ENCODE measurements at regions not wholly inside any gene's neighbourhood (a gene's known extent, or its start where the extent isn't known, plus 50 kb on each side); places are given as distances from the start of the nearest gene placed in this dataset.

- TF ChIP-seq PKNOX1 (IDR thresholded peaks at IDR 0.05) = no peak
- TF ChIP-seq NFYA (IDR thresholded peaks at IDR 0.05; ENCODE audit: borderline replicate concordance, low read depth, low read length) = no peak
- no peak for TF ChIP-seq PAX8 (IDR thresholded peaks at IDR 0.05)
- no peak for TF ChIP-seq NR2C1 (IDR thresholded peaks at IDR 0.05)
- TF ChIP-seq NR2F1 (conservative IDR thresholded peaks at IDR 0.05) = no peak
These were observed 183.8 kb upstream of the MCTP2 start (continued) for GRCh38 chr15:94047566-94047965.

GRCh38 chr15:94042180-94042928, 189.0 kb upstream of the MCTP2 start:
- FAIRE-seq (no peak), DNase-seq (ENCODE audit: low read depth, low spot score) (no peak), ATAC-seq (no peak)
- Histone ChIP-seq H3K9ac (ENCODE audit: control insufficient read depth, insufficient read depth, low read length) (no peak overlapping the region), H3K4me3 (no peak overlapping the region), H3K9me3 (replicated peaks; ENCODE audit: control insufficient read depth, insufficient read depth, low read length) (no peaks in the 10 kb centered on the region), H3K4me1 (ENCODE audit: control insufficient read depth, insufficient read depth, low read length) (no peaks in the 10 kb centered on the region), H3K36me3 (ENCODE audit: control insufficient read depth in 2 of 2, insufficient read depth in 2 of 2, low read length in 1 of 2) (no peaks in the 10 kb centered on the region), H3K27ac (ENCODE audit: control insufficient read depth, insufficient read depth) (no peak overlapping the region), H3K79me2 (ENCODE audit: control insufficient read depth, insufficient read depth, low read length) (no peaks in the 10 kb centered on the region), H3K4me2 (ENCODE audit: control insufficient read depth, insufficient read depth) (no peak overlapping the region), H2AFZ (ENCODE audit: control insufficient read depth, low read depth, low read length) (no peak overlapping the region), H4K20me1 (ENCODE audit: control insufficient read depth, insufficient read depth) (no peaks in the 10 kb centered on the region), H3K27me3 (replicated peaks in 1 of 2; ENCODE audit: control insufficient read depth in 2 of 2, insufficient read depth in 2 of 2, low read length in 1 of 2) (no peaks in the 10 kb centered on the region)
- ChIA-PET CTCF (no interaction called here), SMC1A (ENCODE audit: uncharacterized antibody, unreplicated experiment) (no interaction called here), RAD21 (ENCODE audit: unreplicated experiment) (no interaction called here), POLR2A (no interaction called here)
- BruUV-seq (replicated peaks) = no TSS peak
- no peak for TF ChIP-seq POLR2A (IDR thresholded peaks at IDR 0.05; ENCODE audit: low read depth, low read length)
- TF ChIP-seq ATF2 (IDR thresholded peaks at IDR 0.05; ENCODE audit: low read length) = no peak
- TF ChIP-seq SRF (IDR thresholded peaks at IDR 0.05; ENCODE audit: low read depth in 2 of 2, low read length in 2 of 2) = no peak
- TF ChIP-seq TCF7 (IDR thresholded peaks at IDR 0.05; ENCODE audit: borderline replicate concordance) = no peak
- TF ChIP-seq SIN3A (IDR thresholded peaks at IDR 0.05; ENCODE audit: low read depth, low read length) = no peak
- TF ChIP-seq HDAC6 (IDR thresholded peaks at IDR 0.05; ENCODE audit: unreplicated experiment) = no peak
- no peak for TF ChIP-seq MYC (IDR thresholded peaks at IDR 0.05; ENCODE audit: insufficient read depth, insufficient read length, insufficient replicate concordance, low read length, severe bottlenecking)
- no peak for TF ChIP-seq SMAD1 (IDR thresholded peaks at IDR 0.05; ENCODE audit: low read depth, partially characterized antibody)
- TF ChIP-seq TCF3 (IDR thresholded peaks at IDR 0.05; ENCODE audit: borderline replicate concordance, insufficient read depth, low read depth, low read length) = no peak
- TF ChIP-seq EZH2 (IDR thresholded peaks at IDR 0.05; ENCODE audit: borderline replicate concordance, control insufficient read depth, low read depth, low read length) = no peak
- no peak for TF ChIP-seq GATAD2B (conservative IDR thresholded peaks at IDR 0.05; ENCODE audit: low read depth)
- TF ChIP-seq ZNF217 (IDR thresholded peaks at IDR 0.05) = no peak
- TF ChIP-seq RBBP5 (conservative IDR thresholded peaks at IDR 0.05) = no peak
- no peak for TF ChIP-seq CTCF (IDR thresholded peaks at IDR 0.05 in 2 of 3, conservative IDR thresholded peaks at IDR 0.05 in 1 of 3; ENCODE audit: control insufficient read depth in 2 of 3, extremely low read depth in 1 of 3, insufficient read depth in 1 of 3, low read depth in 3 of 3, low read length in 3 of 3)
- no peak for TF ChIP-seq KLF5 (IDR thresholded peaks at IDR 0.05; ENCODE audit: partially characterized antibody)
- TF ChIP-seq SPI1 (IDR thresholded peaks at IDR 0.05; ENCODE audit: borderline replicate concordance, insufficient read depth, low read depth, low read length) = no peak
- in situ Hi-C loops (cut with MboI) (no loop called here), intact Hi-C loops (cut with micrococcal nuclease; ENCODE audit: unreplicated experiment) (no loop called here)
- 37% methylated on average over 9 of the region's 9 CpGs for WGBS (ENCODE audit: insufficient coverage, insufficient replicate concordance, low lambda C conversion rate, missing lambda C conversion rate)

Measured in GM12878 (cell line).